ENCODE measurements at regions not wholly inside any gene's neighbourhood (a gene's known extent, or its start where the extent isn't known, plus 50 kb on each side); places are given as distances from the start of the nearest gene placed in this dataset.

- DNase-seq = no peak
These were observed 182.4 kb downstream of the ANXA2 start for GRCh38 chr15:60215225-60215963.

DNA sequence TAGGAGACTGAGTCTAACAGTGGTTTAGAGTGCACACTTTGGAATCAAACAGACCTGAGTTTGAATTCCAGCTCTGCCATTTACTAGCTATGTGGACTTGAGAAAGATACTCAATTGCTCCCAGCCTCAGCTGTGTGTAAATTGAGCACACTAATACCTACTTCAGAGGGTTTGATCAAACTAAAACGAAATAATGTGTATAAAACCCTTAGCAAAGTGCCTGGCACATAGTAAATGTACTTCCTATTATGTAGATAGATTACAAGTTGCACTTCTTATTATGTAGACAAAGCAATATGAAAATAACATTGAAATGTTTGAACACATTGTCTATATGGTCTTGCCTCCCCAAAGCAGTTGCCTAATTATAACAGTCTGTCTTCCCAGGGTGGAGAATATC lies 180.6 kb downstream of the ANXA2 start:
- DNase-seq = no peak

DNA sequence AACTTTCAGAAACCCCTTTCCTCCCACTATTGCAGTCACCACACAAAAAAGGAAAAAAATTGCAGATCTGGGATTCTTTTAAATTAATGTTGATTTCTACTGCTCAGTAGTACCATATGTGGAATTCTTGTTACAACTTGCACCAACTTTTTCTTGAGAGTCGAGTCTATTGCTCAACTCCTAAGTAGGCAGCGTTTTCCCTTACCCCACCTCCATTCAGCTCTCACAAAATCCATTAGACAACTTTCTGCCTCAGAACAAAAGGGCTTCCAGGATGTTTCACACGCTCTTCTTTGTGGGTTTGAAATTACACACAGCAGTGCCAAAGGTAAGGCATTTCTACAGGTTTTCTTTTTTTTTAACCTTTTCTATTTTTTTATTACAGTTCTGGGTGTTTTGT lies 179.5 kb downstream of the ANXA2 start:
- DNase-seq = no peak

DNA sequence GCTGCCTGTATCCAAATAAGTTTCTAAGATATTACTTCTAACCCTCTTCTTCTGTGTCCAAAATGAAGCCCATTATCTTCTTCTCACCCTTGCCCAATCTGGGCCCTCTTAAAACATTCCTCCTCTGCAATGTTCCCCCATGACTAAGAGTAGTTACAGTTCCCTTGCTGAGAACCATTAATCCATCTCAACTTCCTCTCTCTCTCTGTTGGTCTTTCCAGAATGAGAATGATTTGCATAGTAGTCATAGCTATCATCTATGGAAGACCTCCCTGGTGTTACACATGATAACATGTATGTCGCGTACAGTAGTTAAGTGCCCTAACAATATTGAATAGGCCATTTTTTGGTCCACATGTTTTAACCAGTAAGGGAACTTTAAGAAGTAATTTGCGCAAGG lies 177.9 kb downstream of the ANXA2 start:
- DNase-seq = no peak

GRCh38 chr15:60221356-60221755 lies 176.4 kb downstream of the ANXA2 start:
- DNase-seq = no peak

- no peak for DNase-seq
These were observed 175.4 kb downstream of the ANXA2 start for GRCh38 chr15:60222404-60222803.

DNA sequence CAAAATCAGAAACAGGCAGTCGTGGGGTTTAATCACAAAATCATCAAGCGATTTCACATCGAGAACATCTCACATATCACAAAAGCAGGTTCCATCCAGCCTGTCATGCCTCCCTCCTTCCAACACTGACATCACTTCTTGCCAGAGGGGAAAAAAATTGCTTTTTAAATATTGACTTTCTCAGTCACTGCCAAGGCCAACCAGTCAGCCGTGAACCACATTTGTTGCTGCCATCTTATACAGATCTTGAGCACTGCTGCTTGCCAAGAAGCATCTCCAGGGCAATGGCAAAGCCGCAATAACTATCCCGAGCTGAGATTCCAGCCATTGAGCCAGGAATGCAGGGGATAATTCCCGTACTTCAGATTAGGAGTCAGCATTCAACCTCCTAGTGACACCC lies 174.6 kb downstream of the ANXA2 start:
- no peak for DNase-seq

DNA sequence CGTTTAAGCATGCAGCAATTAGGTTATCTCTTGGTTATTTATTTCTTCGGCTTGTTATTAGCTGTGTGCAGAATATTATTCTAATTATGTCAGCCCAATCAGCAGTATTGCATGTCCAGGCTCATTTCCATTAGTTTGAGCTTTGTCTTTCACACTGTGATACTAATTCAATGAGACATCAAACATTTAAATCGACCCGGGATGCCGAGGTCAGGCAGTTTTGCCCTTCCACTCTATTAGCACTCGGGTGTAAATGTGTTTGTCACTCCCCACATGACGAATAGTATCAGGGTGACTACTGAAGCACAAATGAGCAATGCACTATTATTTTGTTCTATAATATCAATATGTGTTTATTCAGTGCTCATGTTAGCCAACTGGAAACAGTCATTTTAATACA lies 170.9 kb downstream of the ANXA2 start:
- DNase-seq = no peak

DNA sequence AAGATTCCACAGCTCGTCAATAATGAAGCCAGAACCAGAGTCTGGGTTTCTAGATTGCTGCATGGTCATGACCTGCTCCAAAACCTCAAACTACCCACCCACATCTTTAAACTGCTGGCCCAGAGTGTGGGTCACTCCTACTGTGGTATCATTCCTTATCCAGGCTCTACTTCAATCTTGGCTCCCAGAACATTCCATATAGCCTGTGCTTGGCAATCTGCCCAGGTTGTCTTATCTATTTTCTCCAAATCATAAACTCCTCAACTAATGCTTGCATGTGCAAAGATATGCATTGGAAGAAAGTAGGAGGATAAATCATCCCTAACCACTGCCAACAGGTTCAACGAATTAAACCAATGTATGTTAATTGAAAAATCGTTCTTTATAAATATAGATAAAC lies 169.7 kb downstream of the ANXA2 start:
- no peak for DNase-seq

DNA sequence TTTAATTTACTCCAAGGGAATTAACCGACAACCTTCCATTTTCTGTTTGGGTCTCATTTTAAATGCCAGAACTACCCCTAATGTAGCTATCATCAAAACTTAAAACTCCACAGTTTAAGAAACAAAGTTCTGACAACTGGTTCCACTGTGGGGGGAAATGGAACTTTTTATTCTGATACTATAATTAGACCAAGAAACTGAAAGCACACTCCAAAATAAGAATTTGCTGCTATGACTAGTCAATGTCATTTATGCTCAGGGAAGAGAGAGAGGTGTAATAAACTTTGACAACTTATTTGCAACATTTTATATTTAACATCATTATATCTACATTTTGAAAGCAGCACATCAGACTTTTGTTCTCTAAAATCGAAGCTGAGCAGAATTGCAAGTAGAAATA lies 169.2 kb downstream of the ANXA2 start:
- DNase-seq = no peak

- no peak for DNase-seq
These were observed 161.7 kb downstream of the ANXA2 start for GRCh38 chr15:60235951-60236710.

GRCh38 chr15:60237446-60237845 lies 160.3 kb downstream of the ANXA2 start:
- no peak for DNase-seq

GRCh38 chr15:60243769-60244168 lies 154.0 kb downstream of the ANXA2 start:
- no peak for DNase-seq

DNA sequence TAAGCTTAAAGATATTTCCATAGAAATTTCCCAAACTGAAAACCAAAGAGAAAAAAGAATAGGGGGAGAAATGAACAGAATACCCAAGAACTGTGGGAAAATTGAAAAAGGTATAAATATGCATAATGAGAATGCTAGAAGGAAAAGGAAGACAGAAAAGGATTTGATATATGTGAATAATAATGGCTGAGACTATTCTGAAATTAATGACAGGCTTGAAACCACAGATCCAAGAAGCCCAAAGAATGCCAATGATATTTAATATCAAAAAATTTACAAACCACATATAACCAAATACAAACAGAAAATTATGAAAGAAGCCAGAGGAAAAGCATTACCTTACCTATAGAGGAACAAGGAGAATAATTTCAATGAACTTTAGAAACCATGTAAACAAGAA lies 153.0 kb downstream of the ANXA2 start:
- no peak for DNase-seq

DNA sequence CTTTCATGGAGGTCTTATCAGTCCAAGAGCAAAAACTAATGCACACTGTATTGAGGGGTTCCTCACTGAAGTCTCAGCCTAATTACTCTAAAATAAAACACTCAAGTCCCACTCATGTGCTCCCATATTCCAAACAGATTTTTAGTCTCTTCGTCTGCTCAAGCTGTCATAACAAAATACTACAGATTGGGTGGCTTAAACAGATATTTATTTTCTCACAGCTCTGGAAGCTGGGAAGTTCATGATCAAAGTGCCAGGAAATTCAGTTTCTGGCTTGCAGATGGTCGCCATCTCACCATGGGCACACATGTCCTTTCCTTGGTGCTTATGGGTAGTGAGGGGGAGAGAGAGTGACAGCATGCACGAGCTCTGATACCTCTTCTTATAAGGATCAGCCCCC lies 147.5 kb downstream of the ANXA2 start:
- DNase-seq = no peak

GRCh38 chr15:60251300-60252070 lies 146.3 kb downstream of the ANXA2 start:
- no peak for DNase-seq

DNA sequence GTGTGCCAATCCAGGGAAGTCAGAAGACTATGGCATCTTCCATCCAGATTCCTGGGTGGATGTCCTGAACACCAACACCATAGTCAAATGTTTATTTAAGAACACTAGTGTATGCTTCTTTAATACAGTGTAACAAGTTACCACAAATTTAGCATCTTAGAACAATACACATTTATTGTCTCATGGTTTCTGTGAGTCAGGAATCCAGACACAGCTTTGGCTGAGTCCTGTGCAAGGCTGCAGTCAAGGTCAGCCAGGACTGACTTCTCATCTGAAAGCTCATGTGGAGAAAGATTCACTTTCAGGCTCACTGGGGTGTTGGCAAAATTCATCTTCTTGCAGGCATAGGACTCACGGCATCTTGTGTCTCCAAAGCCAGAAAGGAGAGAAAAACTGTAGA lies 143.4 kb downstream of the ANXA2 start:
- no peak for DNase-seq

GRCh38 chr15:60255390-60255789 lies 142.4 kb downstream of the ANXA2 start:
- no peak for DNase-seq

DNA sequence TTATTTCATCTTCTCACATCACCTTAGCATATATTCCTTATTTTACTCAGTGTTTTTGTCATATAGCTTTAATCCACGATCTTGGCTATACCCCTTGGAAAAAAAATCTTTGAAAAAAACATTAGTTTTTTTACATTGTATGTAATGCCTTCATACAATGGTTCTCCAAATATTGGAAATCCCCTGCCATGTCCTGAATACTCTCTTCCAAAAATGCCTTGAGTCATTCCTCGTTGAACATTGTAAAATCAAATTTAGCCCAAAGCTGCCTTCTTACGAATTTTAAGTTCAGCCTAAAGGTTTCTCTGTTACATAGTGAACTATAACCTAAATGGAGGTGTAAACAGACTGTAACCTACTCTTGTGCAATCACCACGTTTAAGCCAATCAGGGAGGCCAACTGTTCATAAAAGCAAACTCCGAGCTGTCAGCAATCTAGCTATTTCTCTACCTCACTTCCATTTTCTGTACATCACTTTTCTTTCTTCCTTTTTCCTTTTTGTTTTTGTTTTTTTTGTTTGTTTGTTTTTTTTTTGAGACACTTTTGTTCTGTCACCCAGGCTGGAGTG lies 140.1 kb downstream of the ANXA2 start:
- DNase-seq = no peak

DNA sequence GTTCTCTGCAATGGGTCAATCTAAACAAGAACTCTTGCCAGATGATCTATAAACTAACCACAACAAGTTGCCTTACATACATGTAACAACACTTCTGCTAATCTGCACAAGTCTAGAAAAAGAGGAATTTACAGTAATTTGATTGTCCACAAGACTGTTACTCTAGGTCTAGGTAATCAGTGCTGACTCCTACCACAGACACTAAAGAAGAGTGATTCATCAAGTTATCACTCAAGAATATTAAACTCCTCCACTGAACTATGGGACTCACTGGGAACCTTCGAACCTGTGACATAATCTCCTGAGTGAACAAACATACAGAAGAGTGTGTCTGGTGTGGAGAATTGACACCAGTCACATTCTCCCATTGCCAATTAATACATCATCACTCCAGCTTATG lies 138.3 kb downstream of the ANXA2 start:
- no peak for DNase-seq

GRCh38 chr15:60264088-60264487 lies 133.7 kb downstream of the ANXA2 start:
- no peak for DNase-seq

DNA sequence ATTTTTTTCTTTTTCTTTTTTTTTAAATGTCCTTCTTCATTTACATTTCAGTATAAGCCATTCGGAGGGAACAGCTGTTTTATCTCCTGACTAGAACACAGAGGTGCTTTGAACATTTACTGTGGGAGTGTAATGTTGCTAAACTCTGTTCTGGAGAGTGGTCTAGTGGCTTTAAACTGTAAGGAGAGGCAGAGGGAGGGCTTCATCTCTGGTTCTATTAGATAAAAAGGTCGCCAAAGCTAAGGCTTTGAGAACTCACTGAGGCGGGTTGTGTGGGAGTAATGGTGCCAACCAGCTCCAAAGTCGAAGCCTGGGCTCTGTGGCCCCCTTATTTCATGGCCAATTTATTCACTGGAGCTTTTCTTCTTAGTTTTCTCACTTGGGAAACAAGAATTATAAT lies 133.2 kb downstream of the ANXA2 start:
- no peak for DNase-seq

DNA sequence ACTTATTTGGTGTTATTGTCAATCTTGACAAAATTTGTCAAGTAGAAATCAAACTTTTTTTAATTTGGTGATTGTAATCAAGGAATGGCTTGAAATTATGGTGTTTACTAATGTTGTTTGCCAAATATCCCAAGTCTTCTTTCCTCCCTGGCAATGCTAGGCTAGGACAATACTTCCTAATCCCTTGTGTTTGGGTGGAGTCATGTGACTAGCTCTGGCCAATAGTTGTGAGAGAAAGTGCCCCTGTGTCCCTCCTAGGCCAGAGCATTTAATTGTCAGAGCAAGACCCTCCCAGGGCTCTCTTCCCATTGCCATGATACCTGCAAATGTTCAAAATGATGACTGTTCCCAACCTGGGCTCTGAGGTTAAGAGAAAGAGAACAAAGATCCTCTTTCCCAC lies 132.7 kb downstream of the ANXA2 start:
- no peak for DNase-seq

DNA sequence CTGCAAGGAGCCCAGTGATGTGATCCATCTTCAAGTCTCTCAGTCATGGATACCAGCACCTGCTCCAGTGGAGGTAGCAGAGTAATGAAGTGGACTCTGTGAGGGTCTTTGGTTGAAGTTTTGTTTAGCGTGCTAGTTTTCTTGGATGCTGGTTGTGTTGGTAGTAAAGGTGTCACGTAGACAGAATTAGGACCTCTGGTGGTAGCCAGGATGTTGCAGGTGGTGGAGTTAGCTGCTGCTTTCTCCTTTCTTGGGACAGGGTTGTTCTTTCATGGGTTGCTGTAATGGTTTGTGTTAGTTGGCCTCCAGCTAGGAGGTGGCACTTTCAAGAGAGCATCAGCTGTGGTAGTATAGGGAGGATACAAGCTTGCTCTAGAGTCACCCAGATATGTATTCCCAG lies 125.2 kb downstream of the ANXA2 start:
- no peak for DNase-seq

Data from stimulated activated CD4-positive, alpha-beta T cell treated with anti-CD3 and anti-CD28 coated beads, Interleukin-4, amount 100 ng/mL, for 1 hour (primary cell).